Hepatocyte (in vitro differentiated cells): ENCODE measurements at regions not wholly inside any gene's neighbourhood (a gene's known extent, or its start where the extent isn't known, plus 50 kb on each side); places are given as distances from the start of the nearest gene placed in this dataset.
"Not testable (repeated sequence)": the region's sequence is repeated elsewhere in the genome, so short reads cannot be mapped to it uniquely, and the experiment has no call there.

Source experiments
- DNase-seq: peaks from one replicate; pipeline ENCODE4 v3.0.0-alpha.2; 2016; ENCODE audit warnings: low spot score
- H2AFZ ChIP-seq: fragments of 200-600 bp; sonication (generic); 2 replicates; pipeline ENCODE4 v1.6.0; 2016; ENCODE audit warnings: antibody characterized with exemption, mild to moderate bottlenecking
- H3K27ac ChIP-seq: fragments of 200-600 bp; sonication (generic); 2 replicates; pipeline ENCODE4 v1.5.1; 2016; ENCODE audit warnings: mild to moderate bottlenecking
- H3K27me3 ChIP-seq: fragments of 200-600 bp; sonication (generic); 2 replicates; pipeline ENCODE4 v1.6.1; 2016
- H3K36me3 ChIP-seq: fragments of 200-600 bp; sonication (generic); replicated peaks from 2 replicates; pipeline ENCODE4 v1.5.1; 2016; ENCODE audit warnings: low read depth; ENCODE audit not compliant: insufficient read depth
- H3K4me1 ChIP-seq: fragments of 200-600 bp; sonication (generic); 2 replicates; pipeline ENCODE4 v1.5.1; 2016; ENCODE audit warnings: mild to moderate bottlenecking, moderate library complexity; ENCODE audit not compliant: insufficient read depth
- H3K4me2 ChIP-seq: fragments of 200-600 bp; sonication (generic); 2 replicates; pipeline ENCODE4 v1.6.0; 2016
- H3K4me3 ChIP-seq: fragments of 200-600 bp; sonication (generic); 2 replicates; pipeline ENCODE4 v1.5.1; 2016; ENCODE audit warnings: mild to moderate bottlenecking
- H3K79me2 ChIP-seq: fragments of 200-600 bp; sonication (generic); 2 replicates; pipeline ENCODE4 v1.6.0; 2017; ENCODE audit warnings: mild to moderate bottlenecking
- H3K9me2 ChIP-seq: fragments of 200-600 bp; sonication (generic); replicated peaks from 2 replicates; pipeline ENCODE4 v1.6.0; 2017; ENCODE audit warnings: mild to moderate bottlenecking; ENCODE audit not compliant: insufficient read depth
- H3K9me3 ChIP-seq: fragments of 200-600 bp; sonication (generic); 2 replicates; pipeline ENCODE4 v1.5.1; 2016; ENCODE audit warnings: low read depth, mild to moderate bottlenecking
- H4K20me1 ChIP-seq: fragments of 200-600 bp; sonication (generic); 2 replicates; pipeline ENCODE4 v1.6.0; 2016; ENCODE audit warnings: mild to moderate bottlenecking; ENCODE audit not compliant: insufficient read depth, poor library complexity, severe bottlenecking
- EZH2 ChIP-seq: fragments of 200-600 bp; sonication (generic); IDR thresholded peaks from 2 replicates; pipeline ENCODE4 v1.6.1; 2016; ENCODE audit warnings: antibody characterized with exemption, mild to moderate bottlenecking, borderline replicate concordance
- EZH2phosphoT487 ChIP-seq: fragments of 200-600 bp; sonication (generic); IDR thresholded peaks from one replicate; pipeline ENCODE4 v1.6.1; 2018; ENCODE audit warnings: antibody characterized with exemption, mild to moderate bottlenecking, low read depth, moderate library complexity; ENCODE audit not compliant: unreplicated experiment, severe bottlenecking
- WGBS: methylation state at CpG from one replicate; pipeline ENCODE4 v1.1.6; 2016; ENCODE audit warnings: low lambda C conversion rate; ENCODE audit errors: missing lambda C conversion rate; 5-methylcytosine and 5-hydroxymethylcytosine counted together
- TF ChIP-seq, protein P1 (sequence below): fragments of 200-600 bp; sonication (generic); IDR thresholded peaks from 2 replicates; pipeline ENCODE4 v1.5.1; 2016; ENCODE audit warnings: antibody characterized with exemption, mild to moderate bottlenecking; ENCODE audit not compliant: poor library complexity

GRCh38 chr12:4139191-4139590 lies 134.4 kb upstream of the CCND2 start:
- Histone ChIP-seq H3K4me2 (no peak overlapping the region), H3K4me3 (no peak overlapping the region), H2AFZ (no peak overlapping the region), H3K9me2 (no peaks in the 10 kb centered on the region), H3K4me1 (peaks cover 10% of the 10 kb centered on the region), H3K27ac (no peak overlapping the region), H3K9me3 (no peaks in the 10 kb centered on the region), H3K79me2 (no peaks in the 10 kb centered on the region), H3K27me3 (no peaks in the 10 kb centered on the region), H3K36me3 (no peaks in the 10 kb centered on the region), H4K20me1 (no peaks in the 10 kb centered on the region)
- TF ChIP-seq, protein P1, sequence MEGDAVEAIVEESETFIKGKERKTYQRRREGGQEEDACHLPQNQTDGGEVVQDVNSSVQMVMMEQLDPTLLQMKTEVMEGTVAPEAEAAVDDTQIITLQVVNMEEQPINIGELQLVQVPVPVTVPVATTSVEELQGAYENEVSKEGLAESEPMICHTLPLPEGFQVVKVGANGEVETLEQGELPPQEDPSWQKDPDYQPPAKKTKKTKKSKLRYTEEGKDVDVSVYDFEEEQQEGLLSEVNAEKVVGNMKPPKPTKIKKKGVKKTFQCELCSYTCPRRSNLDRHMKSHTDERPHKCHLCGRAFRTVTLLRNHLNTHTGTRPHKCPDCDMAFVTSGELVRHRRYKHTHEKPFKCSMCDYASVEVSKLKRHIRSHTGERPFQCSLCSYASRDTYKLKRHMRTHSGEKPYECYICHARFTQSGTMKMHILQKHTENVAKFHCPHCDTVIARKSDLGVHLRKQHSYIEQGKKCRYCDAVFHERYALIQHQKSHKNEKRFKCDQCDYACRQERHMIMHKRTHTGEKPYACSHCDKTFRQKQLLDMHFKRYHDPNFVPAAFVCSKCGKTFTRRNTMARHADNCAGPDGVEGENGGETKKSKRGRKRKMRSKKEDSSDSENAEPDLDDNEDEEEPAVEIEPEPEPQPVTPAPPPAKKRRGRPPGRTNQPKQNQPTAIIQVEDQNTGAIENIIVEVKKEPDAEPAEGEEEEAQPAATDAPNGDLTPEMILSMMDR: no peak
- no peak for TF ChIP-seq EZH2phosphoT487
- TF ChIP-seq EZH2: no peak
- WGBS: 68% methylated on average over 3 of the region's 3 CpGs
- no peak for DNase-seq

- not testable (repeated sequence) for H4K20me1 ChIP-seq, H3K9me3 ChIP-seq, DNase-seq, H3K27ac ChIP-seq, H3K9me2 ChIP-seq, H3K36me3 ChIP-seq, H3K4me1 ChIP-seq, H3K4me2 ChIP-seq, H3K27me3 ChIP-seq, H3K4me3 ChIP-seq, H2AFZ ChIP-seq, H3K79me2 ChIP-seq
- 90% methylated on average over 3 of the region's 3 CpGs for WGBS
Observed at GRCh38 chr12:4138532-4138931, 135.0 kb upstream of the CCND2 start.

GRCh38 chr12:4138051-4138450 lies 135.5 kb upstream of the CCND2 start:
- peaks cover 10% of the 10 kb centered on the region for H3K4me1 ChIP-seq
- H3K4me3 ChIP-seq: no peak overlapping the region
- H3K27ac ChIP-seq: no peak overlapping the region
- no peaks in the 10 kb centered on the region for H3K36me3 ChIP-seq
- H2AFZ ChIP-seq: no peak overlapping the region
- no peak for TF ChIP-seq EZH2phosphoT487
- TF ChIP-seq, protein P1: no peak
- TF ChIP-seq EZH2: no peak
- no peak for DNase-seq
- H3K9me3 ChIP-seq: no peaks in the 10 kb centered on the region
- H3K27me3 ChIP-seq: no peaks in the 10 kb centered on the region
- H4K20me1 ChIP-seq: no peaks in the 10 kb centered on the region
- H3K79me2 ChIP-seq: no peaks in the 10 kb centered on the region
- 97% methylated on average over 2 of the region's 2 CpGs for WGBS
- no peaks in the 10 kb centered on the region for H3K9me2 ChIP-seq
- H3K4me2 ChIP-seq: no peak overlapping the region

- H3K4me3 ChIP-seq: no peak overlapping the region
- H2AFZ ChIP-seq: no peak overlapping the region
- no peaks in the 10 kb centered on the region for H3K79me2 ChIP-seq
- H3K9me2 ChIP-seq: no peaks in the 10 kb centered on the region
- H3K4me1 ChIP-seq: peaks cover 10% of the 10 kb centered on the region
- H3K36me3 ChIP-seq: no peaks in the 10 kb centered on the region
- H4K20me1 ChIP-seq: no peaks in the 10 kb centered on the region
- no peak for TF ChIP-seq EZH2phosphoT487
- TF ChIP-seq EZH2: no peak
- TF ChIP-seq, protein P1: no peak
- H3K4me2 ChIP-seq: no peak overlapping the region
- H3K9me3 ChIP-seq: no peaks in the 10 kb centered on the region
- 74% methylated on average over 5 of the region's 5 CpGs for WGBS
- DNase-seq: no peak
- H3K27me3 ChIP-seq: no peaks in the 10 kb centered on the region
- no peak overlapping the region for H3K27ac ChIP-seq
Observed at GRCh38 chr12:4137441-4137840, 136.1 kb upstream of the CCND2 start.
